Neural crest cell (in vitro differentiated cells): ENCODE measurements at regions not wholly inside any gene's neighbourhood (a gene's known extent, or its start where the extent isn't known, plus 50 kb on each side); places are given as distances from the start of the nearest gene placed in this dataset.

ENCODE experiments used
- DNase-seq: peaks from one replicate; pipeline ENCODE4 v3.0.0; 2021; ENCODE audit warnings: low read depth, mixed read lengths, low spot score
- H3K27ac Mint-ChIP-seq: one replicate; pipeline ENCODE4 v1.8.0; 2021; ENCODE audit warnings: mild to moderate bottlenecking, mixed read lengths; ENCODE audit not compliant: unreplicated experiment
- H3K27me3 Mint-ChIP-seq: 2 replicates; pipeline ENCODE4 v1.8.0; 2021; ENCODE audit warnings: low read depth, mild to moderate bottlenecking, mixed read lengths
- H3K36me3 Mint-ChIP-seq: 2 replicates; pipeline ENCODE4 v1.8.0; 2021; ENCODE audit warnings: low read depth, mild to moderate bottlenecking, mixed read lengths
- H3K4me1 Mint-ChIP-seq: 2 replicates; pipeline ENCODE4 v1.8.0; 2021; ENCODE audit warnings: mixed read lengths
- H3K4me3 Mint-ChIP-seq: one replicate; pipeline ENCODE4 v1.8.0; 2021; ENCODE audit warnings: mild to moderate bottlenecking, mixed read lengths
- H3K9me3 Mint-ChIP-seq: 2 replicates; pipeline ENCODE4 v1.8.0; 2021; ENCODE audit warnings: mixed read lengths
- CTCF ChIP-seq: fragments of 200-600 bp; sonication (generic); conservative IDR thresholded peaks from 2 replicates; pipeline ENCODE4 v1.5.0; 2021; ENCODE audit warnings: antibody characterized with exemption, mild to moderate bottlenecking

GRCh38 chr13:83265279-83265678, 617.0 kb downstream of the SLITRK1 start:
- H3K36me3 Mint-ChIP-seq: no peaks in the 10 kb centered on the region
- H3K4me3 Mint-ChIP-seq: no peak overlapping the region
- DNase-seq: no peak
- H3K27me3 Mint-ChIP-seq: no peaks in the 10 kb centered on the region
- peaks cover 7% of the 10 kb centered on the region for H3K9me3 Mint-ChIP-seq
- no peak for TF ChIP-seq CTCF
- no peaks in the 10 kb centered on the region for H3K4me1 Mint-ChIP-seq
- no peak overlapping the region for H3K27ac Mint-ChIP-seq

- no peak overlapping the region for H3K27ac Mint-ChIP-seq
- no peak for TF ChIP-seq CTCF
- no peak overlapping the region for H3K4me3 Mint-ChIP-seq
- no peaks in the 10 kb centered on the region for H3K36me3 Mint-ChIP-seq
- no peaks in the 10 kb centered on the region for H3K4me1 Mint-ChIP-seq
- peaks cover 12% of the 10 kb centered on the region for H3K9me3 Mint-ChIP-seq
- no peaks in the 10 kb centered on the region for H3K27me3 Mint-ChIP-seq
- DNase-seq: no peak
Observed at GRCh38 chr13:83248751-83249150, 633.5 kb downstream of the SLITRK1 start.

GRCh38 chr13:83232626-83233025, 649.6 kb downstream of the SLITRK1 start:
- Mint-ChIP-seq H3K36me3 (no peaks in the 10 kb centered on the region), H3K27me3 (no peaks in the 10 kb centered on the region), H3K4me1 (no peaks in the 10 kb centered on the region), H3K9me3 (peaks cover 2% of the 10 kb centered on the region), H3K27ac (no peak overlapping the region), H3K4me3 (no peak overlapping the region)
- no peak for TF ChIP-seq CTCF
- DNase-seq: no peak

- DNase-seq: no peak
- H3K36me3 Mint-ChIP-seq: no peaks in the 10 kb centered on the region
- no peaks in the 10 kb centered on the region for H3K4me1 Mint-ChIP-seq
- no peaks in the 10 kb centered on the region for H3K9me3 Mint-ChIP-seq
- no peak overlapping the region for H3K27ac Mint-ChIP-seq
- no peak overlapping the region for H3K4me3 Mint-ChIP-seq
- TF ChIP-seq CTCF: no peak
- no peaks in the 10 kb centered on the region for H3K27me3 Mint-ChIP-seq
Observed at GRCh38 chr13:83229574-83230305, 652.5 kb downstream of the SLITRK1 start.

GRCh38 chr13:83223546-83223945, 658.7 kb downstream of the SLITRK1 start:
- Mint-ChIP-seq H3K4me1 (no peaks in the 10 kb centered on the region), H3K27me3 (no peaks in the 10 kb centered on the region), H3K9me3 (no peaks in the 10 kb centered on the region), H3K4me3 (no peak overlapping the region), H3K36me3 (no peaks in the 10 kb centered on the region), H3K27ac (no peak overlapping the region)
- no peak for DNase-seq
- TF ChIP-seq CTCF: no peak
